Activated CD4-positive, alpha-beta memory T cell treated with anti-CD3 and anti-CD28 coated beads for 36 hours (primary cell): ENCODE measurements at regions not wholly inside any gene's neighbourhood (a gene's known extent, or its start where the extent isn't known, plus 50 kb on each side); places are given as distances from the start of the nearest gene placed in this dataset.

ENCODE experiments used
- CTCF ChIA-PET: fragments of 350-600 bp; sonication (Branson Sonifier 250); formaldehyde crosslinking; loops from one replicate; lab custom pipeline; 2021; ENCODE audit warnings: antibody characterized with exemption, inconsistent platforms; lab: Charles Lee
- POLR2A ChIA-PET: fragments of 350-600 bp; sonication (Branson Sonifier 250); formaldehyde crosslinking; loops from one replicate; lab custom pipeline; 2021; ENCODE audit warnings: antibody characterized with exemption; lab: Charles Lee
- DNase-seq: peaks from one replicate; pipeline ENCODE4 v3.0.0-alpha.2; 2020
- H3K27ac Mint-ChIP-seq: one replicate; pipeline ENCODE4 v1.8.0; 2021; ENCODE audit warnings: mixed read lengths
- H3K27me3 Mint-ChIP-seq: one replicate; pipeline ENCODE4 v1.8.0; 2021; ENCODE audit warnings: mixed read lengths
- H3K36me3 Mint-ChIP-seq: one replicate; pipeline ENCODE4 v1.8.0; 2021; ENCODE audit warnings: mixed read lengths
- H3K4me1 Mint-ChIP-seq: one replicate; pipeline ENCODE4 v1.8.0; 2021; ENCODE audit warnings: low read depth, mixed read lengths
- H3K4me3 Mint-ChIP-seq: one replicate; pipeline ENCODE4 v1.8.0; 2021; ENCODE audit warnings: mild to moderate bottlenecking, mixed read lengths
- H3K9me3 Mint-ChIP-seq: one replicate; pipeline ENCODE4 v1.8.0; 2021; ENCODE audit warnings: mixed read lengths
- intact Hi-C: fragments of 100-400 bp; cut with micrococcal nuclease; formaldehyde crosslinking; loops from one replicate; pipeline ENCODE4 v1.15.1; 2023

GRCh38 chr9:89812556-89813181, 207.9 kb downstream of the GADD45G start:
- intact Hi-C loops, result loop anchor here (10.0 kb wide), 1 partner anchor 292 kb away; no protein-coding TSS in a partner anchor
- DNase-seq, result no peak
- peaks cover 2% of the 10 kb centered on the region for H3K4me1 Mint-ChIP-seq
- POLR2A ChIA-PET, result no interaction called here
- no peak overlapping the region for H3K27ac Mint-ChIP-seq
- no peaks in the 10 kb centered on the region for H3K9me3 Mint-ChIP-seq
- H3K4me3 Mint-ChIP-seq, result no peak overlapping the region
- no peaks in the 10 kb centered on the region for H3K36me3 Mint-ChIP-seq
- H3K27me3 Mint-ChIP-seq, result no peaks in the 10 kb centered on the region
- CTCF ChIA-PET, result no interaction called here

GRCh38 chr9:89813482-89813881, 208.7 kb downstream of the GADD45G start:
- no peak for DNase-seq
- H3K36me3 Mint-ChIP-seq, result no peaks in the 10 kb centered on the region
- POLR2A ChIA-PET, result no interaction called here
- CTCF ChIA-PET, result no interaction called here
- no peak overlapping the region for H3K4me3 Mint-ChIP-seq
- H3K9me3 Mint-ChIP-seq, result no peaks in the 10 kb centered on the region
- intact Hi-C loops, result loop anchor here (10.0 kb wide), 1 partner anchor 291 kb away; no protein-coding TSS in a partner anchor
- no peak overlapping the region for H3K27ac Mint-ChIP-seq
- peaks cover 2% of the 10 kb centered on the region for H3K4me1 Mint-ChIP-seq
- H3K27me3 Mint-ChIP-seq, result no peaks in the 10 kb centered on the region

GRCh38 chr9:89814340-89815040, 209.7 kb downstream of the GADD45G start:
- Mint-ChIP-seq H3K36me3 (no peaks in the 10 kb centered on the region), H3K4me1 (peaks cover 2% of the 10 kb centered on the region), H3K9me3 (no peaks in the 10 kb centered on the region), H3K27ac (no peak overlapping the region), H3K4me3 (no peak overlapping the region), H3K27me3 (no peaks in the 10 kb centered on the region)
- ChIA-PET CTCF (no interaction called here), POLR2A (no interaction called here)
- intact Hi-C loops, result loop anchor here (10.0 kb wide), 1 partner anchor 290 kb away; no protein-coding TSS in a partner anchor
- no peak for DNase-seq

- Mint-ChIP-seq H3K4me3 (no peak overlapping the region), H3K27ac (no peak overlapping the region), H3K9me3 (no peaks in the 10 kb centered on the region), H3K4me1 (peaks cover 2% of the 10 kb centered on the region), H3K27me3 (no peaks in the 10 kb centered on the region), H3K36me3 (no peaks in the 10 kb centered on the region)
- ChIA-PET CTCF (no interaction called here), POLR2A (no interaction called here)
- intact Hi-C loops, result loop anchor here (10.0 kb wide), 1 partner anchor 290 kb away; no protein-coding TSS in a partner anchor
- DNase-seq, result no peak
Observed at GRCh38 chr9:89815061-89815902, 210.5 kb downstream of the GADD45G start.

GRCh38 chr9:89815903-89816573, 211.2 kb downstream of the GADD45G start:
- CTCF ChIA-PET, result interaction anchor here (1.0 kb wide), 1 partner anchor 218 kb away, joined by 4 read pairs; no protein-coding TSS in a partner anchor

GRCh38 chr9:89817151-89817950, 212.5 kb downstream of the GADD45G start:
- no peak for DNase-seq
- CTCF ChIA-PET, result interaction anchor here (1.0 kb wide), 1 partner anchor 219 kb away, joined by 4 read pairs; no protein-coding TSS in a partner anchor
- H3K27me3 Mint-ChIP-seq, result no peaks in the 10 kb centered on the region
- no peak overlapping the region for H3K27ac Mint-ChIP-seq
- intact Hi-C loops, result loop anchor here (10.0 kb wide), 1 partner anchor 287 kb away; no protein-coding TSS in a partner anchor
- no peak overlapping the region for H3K4me3 Mint-ChIP-seq
- POLR2A ChIA-PET, result no interaction called here
- H3K4me1 Mint-ChIP-seq, result peaks cover 2% of the 10 kb centered on the region
- no peaks in the 10 kb centered on the region for H3K36me3 Mint-ChIP-seq
- H3K9me3 Mint-ChIP-seq, result no peaks in the 10 kb centered on the region

More at GRCh38 chr9:89815903-89816573, 211.2 kb downstream of the GADD45G start:
- peaks cover 2% of the 10 kb centered on the region for H3K4me1 Mint-ChIP-seq
- DNase-seq, result no peak
- H3K36me3 Mint-ChIP-seq, result no peaks in the 10 kb centered on the region
- POLR2A ChIA-PET, result no interaction called here
- intact Hi-C loops, result loop anchor here (10.0 kb wide), 1 partner anchor 289 kb away; no protein-coding TSS in a partner anchor
- H3K27me3 Mint-ChIP-seq, result no peaks in the 10 kb centered on the region
- H3K9me3 Mint-ChIP-seq, result no peaks in the 10 kb centered on the region
- H3K4me3 Mint-ChIP-seq, result no peak overlapping the region
- H3K27ac Mint-ChIP-seq, result no peak overlapping the region

- no peak overlapping the region for H3K27ac Mint-ChIP-seq
- no peaks in the 10 kb centered on the region for H3K36me3 Mint-ChIP-seq
- ChIA-PET CTCF (no interaction called here), POLR2A (no interaction called here)
- no peaks in the 10 kb centered on the region for H3K9me3 Mint-ChIP-seq
- H3K27me3 Mint-ChIP-seq, result no peaks in the 10 kb centered on the region
- intact Hi-C loops, result no loop called here
- H3K4me3 Mint-ChIP-seq, result no peak overlapping the region
- H3K4me1 Mint-ChIP-seq, result no peaks in the 10 kb centered on the region
- DNase-seq, result no peak
Observed at GRCh38 chr9:89820337-89820736, 215.5 kb downstream of the GADD45G start.

GRCh38 chr9:89821081-89821480, 216.3 kb downstream of the GADD45G start:
- POLR2A ChIA-PET, result no interaction called here
- no peak for DNase-seq
- intact Hi-C loops, result no loop called here
- H3K4me1 Mint-ChIP-seq, result no peaks in the 10 kb centered on the region
- no peaks in the 10 kb centered on the region for H3K27me3 Mint-ChIP-seq
- H3K27ac Mint-ChIP-seq, result no peak overlapping the region
- H3K9me3 Mint-ChIP-seq, result no peaks in the 10 kb centered on the region
- CTCF ChIA-PET, result no interaction called here
- H3K36me3 Mint-ChIP-seq, result no peaks in the 10 kb centered on the region
- no peak overlapping the region for H3K4me3 Mint-ChIP-seq

- no peak overlapping the region for H3K4me3 Mint-ChIP-seq
- H3K36me3 Mint-ChIP-seq, result no peaks in the 10 kb centered on the region
- intact Hi-C loops, result no loop called here
Observed at GRCh38 chr9:89822996-89823395, 218.2 kb downstream of the GADD45G start.

GRCh38 chr9:89825669-89826068, 220.9 kb downstream of the GADD45G start:
- Mint-ChIP-seq H3K4me3 (no peak overlapping the region), H3K4me1 (peaks cover 14% of the 10 kb centered on the region), H3K27me3 (no peaks in the 10 kb centered on the region), H3K9me3 (peaks cover 11% of the 10 kb centered on the region), H3K36me3 (no peaks in the 10 kb centered on the region), H3K27ac (no peak overlapping the region)
- CTCF ChIA-PET, result no interaction called here
- no peak for DNase-seq
- intact Hi-C loops, result no loop called here
- POLR2A ChIA-PET, result no interaction called here

More at GRCh38 chr9:89822996-89823395, 218.2 kb downstream of the GADD45G start:
- Mint-ChIP-seq H3K9me3 (no peaks in the 10 kb centered on the region), H3K4me1 (peaks cover 6% of the 10 kb centered on the region), H3K27ac (no peak overlapping the region), H3K27me3 (no peaks in the 10 kb centered on the region)
- DNase-seq, result no peak
- ChIA-PET CTCF (no interaction called here), POLR2A (no interaction called here)

- H3K9me3 Mint-ChIP-seq, result peaks cover 13% of the 10 kb centered on the region
- CTCF ChIA-PET, result no interaction called here
- POLR2A ChIA-PET, result no interaction called here
- intact Hi-C loops, result no loop called here
- no peak overlapping the region for H3K27ac Mint-ChIP-seq
- H3K36me3 Mint-ChIP-seq, result no peaks in the 10 kb centered on the region
- peaks cover 14% of the 10 kb centered on the region for H3K4me1 Mint-ChIP-seq
- no peak overlapping the region for H3K4me3 Mint-ChIP-seq
- H3K27me3 Mint-ChIP-seq, result no peaks in the 10 kb centered on the region
- no peak for DNase-seq
Observed at GRCh38 chr9:89826186-89826585, 221.4 kb downstream of the GADD45G start.
